A549 (cell line): ENCODE measurements at regions not wholly inside any gene's neighbourhood (a gene's known extent, or its start where the extent isn't known, plus 50 kb on each side); places are given as distances from the start of the nearest gene placed in this dataset.

Source experiments
- ATAC-seq, 2 experiments: fragments of 200-7000 bp in 1 of 2; fragments of >200 bp in 1 of 2; cut with Nextera tagmentation in 1 of 2; cut with Tn5 transposase in 1 of 2; 3 replicates each; pipeline versions ENCODE4 v1.8.0 to v1.9.1; 2018 to 2020; ENCODE audit warnings: mild to moderate bottlenecking in 1 of 2, moderate library complexity in 1 of 2
- CTCF ChIA-PET: fragments of 300-600 bp; sonication (Branson Sonifier 250); formaldehyde crosslinking; extraction: SDS; loops from one replicate; lab custom pipeline; 2021; ENCODE audit warnings: antibody characterized with exemption, inconsistent platforms; lab: Yijun Ruan, JAX
- POLR2A ChIA-PET: fragments of 350-600 bp; formaldehyde crosslinking; extraction: SDS; loops from one replicate; lab custom pipeline; 2021; ENCODE audit warnings: antibody characterized with exemption, inconsistent platforms; lab: Yijun Ruan, JAX
- DNase-seq, 2 experiments: peaks; one replicate each; pipeline versions ENCODE4 v3.0.0 to v3.0.0-alpha.2; 2011 to 2016; ENCODE audit warnings: low read depth in 1 of 2, low spot score in 1 of 2
- FAIRE-seq: peaks from 2 replicates; lab custom pipeline; 2011; peaks lifted over from hg19 to GRCh38; lab: Jason Lieb, UNC
- H3K27ac ChIP-seq, 2 experiments: fragments of >200 bp; sonication (Bioruptor Twin); formaldehyde crosslinking; 3 replicates each; pipeline ENCODE4 v1.5.1; 2016 to 2017
- H3K4me1 ChIP-seq: fragments of >200 bp; sonication (Bioruptor Twin); formaldehyde crosslinking; 3 replicates; pipeline ENCODE4 v1.6.1; 2016
- H3K4me2 ChIP-seq: fragments of >200 bp; sonication (Bioruptor Twin); formaldehyde crosslinking; 3 replicates; pipeline ENCODE4 v1.6.1; 2016
- H3K4me3 ChIP-seq: fragments of >200 bp; sonication (Bioruptor Twin); formaldehyde crosslinking; 3 replicates; pipeline ENCODE4 v1.5.1; 2016
- H3K9me3 ChIP-seq: fragments of >200 bp; sonication (Bioruptor Twin); formaldehyde crosslinking; 3 replicates; pipeline ENCODE4 v1.6.1; 2016
- CHD4 ChIP-seq: fragments of 200-600 bp; sonication (generic); IDR thresholded peaks from 2 replicates; pipeline ENCODE4 v1.6.1; 2016; ENCODE audit warnings: antibody characterized with exemption, mild to moderate bottlenecking, borderline replicate concordance
- E2F6 ChIP-seq: IDR thresholded peaks from 2 replicates; pipeline ENCODE4 v1.6.1; 2012; ENCODE audit warnings: low read depth, borderline replicate concordance
- EHMT2 ChIP-seq: fragments of 200-600 bp; sonication (generic); IDR thresholded peaks from 2 replicates; pipeline ENCODE4 v1.6.1; 2016; ENCODE audit warnings: antibody characterized with exemption, low read depth, mild to moderate bottlenecking, moderate library complexity
- ELK1 ChIP-seq: fragments of 150-350 bp; IDR thresholded peaks from 2 replicates; pipeline ENCODE4 v1.6.1; 2014; ENCODE audit warnings: low read depth, mild to moderate bottlenecking, low read length
- ESRRA ChIP-seq: fragments of 150-350 bp; IDR thresholded peaks from 2 replicates; pipeline ENCODE4 v1.6.1; 2014; ENCODE audit warnings: mild to moderate bottlenecking, low read length, borderline replicate concordance
- FOXS1 ChIP-seq: fragments of 250-450 bp; sonication (Bioruptor Pico); IDR thresholded peaks from 2 replicates; pipeline ENCODE4 v1.5.0; 2020; ENCODE audit warnings: mild to moderate bottlenecking, moderate library complexity
- HMGXB4 ChIP-seq: fragments of 250-450 bp; sonication (Bioruptor Pico); IDR thresholded peaks from 2 replicates; pipeline ENCODE4 v1.5.0; 2021; ENCODE audit warnings: mild to moderate bottlenecking, moderate library complexity, borderline replicate concordance
- HOXB13 ChIP-seq: fragments of 250-450 bp; sonication (Bioruptor Pico); IDR thresholded peaks from 2 replicates; pipeline ENCODE4 v1.5.0; 2020; ENCODE audit warnings: low read depth, mild to moderate bottlenecking, moderate library complexity
- JUN ChIP-seq, 2 experiments: fragments of >200 bp; sonication (Bioruptor Twin); formaldehyde crosslinking; IDR thresholded peaks; 2 replicates in 1 of 2; 3 replicates in 1 of 2; pipeline ENCODE4 v1.6.1; 2016 to 2017
- PHF8 ChIP-seq: fragments of 200-600 bp; sonication (generic); IDR thresholded peaks from 2 replicates; pipeline ENCODE4 v1.6.1; 2016; ENCODE audit warnings: low read depth, mild to moderate bottlenecking, antibody characterized with exemption, moderate library complexity, borderline replicate concordance
- POLR2A ChIP-seq: IDR thresholded peaks from 2 replicates; pipeline ENCODE4 v1.6.1; 2012; ENCODE audit warnings: mild to moderate bottlenecking, low read length
- RCOR1 ChIP-seq: fragments of 150-350 bp; IDR thresholded peaks from 2 replicates; pipeline ENCODE4 v1.6.1; 2014; ENCODE audit warnings: antibody characterized with exemption, low read length, low read depth
- SMC3 ChIP-seq: fragments of >200 bp; sonication (Bioruptor Twin); formaldehyde crosslinking; IDR thresholded peaks from 3 replicates; pipeline ENCODE4 v1.6.1; 2018; ENCODE audit warnings: inconsistent platforms
- SREBF2 ChIP-seq: fragments of 450-650 bp; IDR thresholded peaks from 2 replicates; pipeline ENCODE4 v1.6.1; 2014; ENCODE audit warnings: mild to moderate bottlenecking, moderate library complexity
- TP53 ChIP-seq: fragments of 250-450 bp; sonication (Bioruptor Pico); IDR thresholded peaks from 2 replicates; pipeline ENCODE4 v1.5.0; 2021; ENCODE audit warnings: mild to moderate bottlenecking, moderate library complexity
- ZSCAN20 ChIP-seq: fragments of 250-450 bp; sonication (Bioruptor Pico); IDR thresholded peaks from 2 replicates; pipeline ENCODE4 v1.8.0; 2022; ENCODE audit warnings: mild to moderate bottlenecking, moderate library complexity
- WGBS: methylation state at CpG from one replicate; pipeline ENCODE4 v1.1.6; 2017; ENCODE audit errors: missing lambda C conversion rate; 5-methylcytosine and 5-hydroxymethylcytosine counted together
- TF ChIP-seq, protein P1 (sequence below): fragments of >200 bp; sonication (Bioruptor Twin); formaldehyde crosslinking; IDR thresholded peaks from 3 replicates; pipeline ENCODE4 v1.5.1; 2016
- TF ChIP-seq, protein P2 (sequence below): IDR thresholded peaks from 2 replicates; pipeline ENCODE4 v1.6.1; 2012
- TF ChIP-seq, protein P3 (sequence below): IDR thresholded peaks from 2 replicates; pipeline ENCODE4 v1.6.1; 2012
- TF ChIP-seq, protein P4 (sequence below): fragments of 450-650 bp; IDR thresholded peaks from 2 replicates; pipeline ENCODE4 v1.6.1; 2014; ENCODE audit warnings: antibody characterized with exemption

DNA sequence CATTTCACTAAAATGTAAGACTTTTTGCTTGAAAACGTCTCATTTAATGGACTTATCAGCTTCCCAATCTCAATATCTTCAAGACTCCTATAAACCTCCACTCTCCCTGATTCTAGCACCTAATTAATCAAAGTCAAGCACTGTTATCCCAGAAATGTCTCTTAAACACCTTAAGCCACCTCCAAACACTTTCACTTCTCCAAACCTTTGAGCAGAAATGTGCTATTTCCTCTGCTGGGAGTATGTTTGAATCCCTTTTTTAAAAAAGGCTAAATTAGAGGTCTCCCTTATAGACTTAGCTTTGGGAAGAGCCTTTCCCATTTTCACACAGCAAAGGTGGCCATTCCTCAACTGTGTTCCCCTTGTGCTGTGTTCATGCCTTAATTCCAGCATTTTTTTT is 146.2 kb upstream of the SYN3 start:
- TF ChIP-seq CHD4: no peak
- TF ChIP-seq SREBF2: no peak
- TF ChIP-seq, protein P1, sequence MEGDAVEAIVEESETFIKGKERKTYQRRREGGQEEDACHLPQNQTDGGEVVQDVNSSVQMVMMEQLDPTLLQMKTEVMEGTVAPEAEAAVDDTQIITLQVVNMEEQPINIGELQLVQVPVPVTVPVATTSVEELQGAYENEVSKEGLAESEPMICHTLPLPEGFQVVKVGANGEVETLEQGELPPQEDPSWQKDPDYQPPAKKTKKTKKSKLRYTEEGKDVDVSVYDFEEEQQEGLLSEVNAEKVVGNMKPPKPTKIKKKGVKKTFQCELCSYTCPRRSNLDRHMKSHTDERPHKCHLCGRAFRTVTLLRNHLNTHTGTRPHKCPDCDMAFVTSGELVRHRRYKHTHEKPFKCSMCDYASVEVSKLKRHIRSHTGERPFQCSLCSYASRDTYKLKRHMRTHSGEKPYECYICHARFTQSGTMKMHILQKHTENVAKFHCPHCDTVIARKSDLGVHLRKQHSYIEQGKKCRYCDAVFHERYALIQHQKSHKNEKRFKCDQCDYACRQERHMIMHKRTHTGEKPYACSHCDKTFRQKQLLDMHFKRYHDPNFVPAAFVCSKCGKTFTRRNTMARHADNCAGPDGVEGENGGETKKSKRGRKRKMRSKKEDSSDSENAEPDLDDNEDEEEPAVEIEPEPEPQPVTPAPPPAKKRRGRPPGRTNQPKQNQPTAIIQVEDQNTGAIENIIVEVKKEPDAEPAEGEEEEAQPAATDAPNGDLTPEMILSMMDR: no peak
- TF ChIP-seq FOXS1 (CRISPR knock-in tag): no peak
- TF ChIP-seq EHMT2: no peak
- TF ChIP-seq RCOR1: no peak
- TF ChIP-seq HOXB13 (CRISPR knock-in tag): no peak
- no peak for TF ChIP-seq ELK1
- TF ChIP-seq, protein P2, sequence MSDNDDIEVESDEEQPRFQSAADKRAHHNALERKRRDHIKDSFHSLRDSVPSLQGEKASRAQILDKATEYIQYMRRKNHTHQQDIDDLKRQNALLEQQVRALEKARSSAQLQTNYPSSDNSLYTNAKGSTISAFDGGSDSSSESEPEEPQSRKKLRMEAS: no peak
- TF ChIP-seq, protein P3, sequence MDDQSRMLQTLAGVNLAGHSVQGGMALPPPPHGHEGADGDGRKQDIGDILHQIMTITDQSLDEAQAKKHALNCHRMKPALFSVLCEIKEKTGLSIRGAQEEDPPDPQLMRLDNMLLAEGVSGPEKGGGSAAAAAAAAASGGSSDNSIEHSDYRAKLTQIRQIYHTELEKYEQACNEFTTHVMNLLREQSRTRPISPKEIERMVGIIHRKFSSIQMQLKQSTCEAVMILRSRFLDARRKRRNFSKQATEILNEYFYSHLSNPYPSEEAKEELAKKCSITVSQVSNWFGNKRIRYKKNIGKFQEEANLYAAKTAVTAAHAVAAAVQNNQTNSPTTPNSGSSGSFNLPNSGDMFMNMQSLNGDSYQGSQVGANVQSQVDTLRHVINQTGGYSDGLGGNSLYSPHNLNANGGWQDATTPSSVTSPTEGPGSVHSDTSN: no peak
- TF ChIP-seq JUN (IDR thresholded peaks at IDR 0.05): no peak
- TF ChIP-seq ZSCAN20: no peak
- no peak overlapping the region for H3K4me3 ChIP-seq
- no peaks in the 10 kb centered on the region for H3K4me1 ChIP-seq
- ATAC-seq (no peak), FAIRE-seq (no peak), DNase-seq (no peak)
- 0% methylated on average over 1 of the region's 1 CpG for WGBS
- no peak overlapping the region for H3K4me2 ChIP-seq
- H3K27ac ChIP-seq: no peak overlapping the region
- H3K9me3 ChIP-seq: no peaks in the 10 kb centered on the region
- ChIA-PET POLR2A (no interaction called here), CTCF (interaction anchor here (0.8 to 5.4 kb wide), 4 partner anchors 12 to 676 kb away, joined by 4 to 44 read pairs (median 4); no protein-coding TSS in a partner anchor)

DNA sequence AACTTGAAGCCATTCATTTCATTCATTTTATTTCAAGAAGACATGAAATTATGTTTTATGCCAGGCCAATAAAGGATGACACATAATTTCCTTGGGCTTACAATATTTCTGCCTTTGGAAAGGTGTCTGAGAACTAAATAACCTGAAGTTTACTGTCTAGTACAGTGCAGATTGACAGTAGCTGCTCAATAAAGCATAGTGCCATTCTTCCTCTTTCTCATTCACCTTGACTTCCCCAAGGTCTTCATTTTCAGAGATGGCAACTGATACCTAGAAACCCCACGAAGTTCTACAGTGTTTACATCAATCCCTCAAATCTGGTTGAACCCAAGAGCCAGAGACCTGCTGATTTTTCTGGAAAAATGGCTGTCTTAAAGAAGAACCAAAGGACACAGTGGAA is 144.3 kb upstream of the SYN3 start:
- ChIA-PET CTCF (interaction anchor here (0.6 to 5.4 kb wide), 17 partner anchors 7 to 1090 kb away, joined by 3 to 44 read pairs (median 3); no protein-coding TSS in a partner anchor), POLR2A (no interaction called here)
- no peak overlapping the region for H3K4me3 ChIP-seq
- no peak for FAIRE-seq
- no peaks in the 10 kb centered on the region for H3K9me3 ChIP-seq
- 0% methylated on average over 1 of the region's 1 CpG for WGBS
- DNase-seq: no peak
- no peak for TF ChIP-seq JUN (IDR thresholded peaks at IDR 0.05)
- no peak for TF ChIP-seq ESRRA
- TF ChIP-seq EHMT2: no peak
- TF ChIP-seq SMC3: no peak
- TF ChIP-seq POLR2A: no peak
- TF ChIP-seq, protein P4, sequence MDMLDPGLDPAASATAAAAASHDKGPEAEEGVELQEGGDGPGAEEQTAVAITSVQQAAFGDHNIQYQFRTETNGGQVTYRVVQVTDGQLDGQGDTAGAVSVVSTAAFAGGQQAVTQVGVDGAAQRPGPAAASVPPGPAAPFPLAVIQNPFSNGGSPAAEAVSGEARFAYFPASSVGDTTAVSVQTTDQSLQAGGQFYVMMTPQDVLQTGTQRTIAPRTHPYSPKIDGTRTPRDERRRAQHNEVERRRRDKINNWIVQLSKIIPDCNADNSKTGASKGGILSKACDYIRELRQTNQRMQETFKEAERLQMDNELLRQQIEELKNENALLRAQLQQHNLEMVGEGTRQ: no peak
- no peak for TF ChIP-seq HMGXB4
- no peak for TF ChIP-seq CHD4
- TF ChIP-seq E2F6: no peak
- TF ChIP-seq PHF8: no peak
- no peak for TF ChIP-seq TP53 (CRISPR knock-in tag)
- TF ChIP-seq, all 56 proteins: peak for 0
- no peaks in the 10 kb centered on the region for H3K4me1 ChIP-seq
- no peak overlapping the region for H3K27ac ChIP-seq
- no peak for ATAC-seq
- H3K4me2 ChIP-seq: no peak overlapping the region
